ENCODE measurements at regions not wholly inside any gene's neighbourhood (a gene's known extent, or its start where the extent isn't known, plus 50 kb on each side); places are given as distances from the start of the nearest gene placed in this dataset.

DNA sequence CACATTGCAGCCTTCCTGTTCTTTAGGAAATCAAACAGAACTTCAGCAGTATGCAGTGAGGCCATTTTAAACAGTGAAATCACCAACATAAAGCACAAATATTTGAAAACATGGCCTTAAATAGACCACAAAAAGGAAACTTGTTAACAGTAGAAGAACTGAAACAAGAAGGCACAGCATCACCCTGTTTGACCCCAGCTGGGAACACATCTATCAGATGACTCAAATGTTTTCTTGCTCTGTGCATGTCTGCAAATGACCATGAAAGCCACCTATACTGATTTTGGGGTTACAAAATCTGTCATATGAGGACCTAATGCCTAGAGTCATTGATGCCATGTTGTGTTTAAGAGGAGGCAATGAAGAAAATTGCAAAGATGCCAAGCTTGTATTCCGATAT is 123.8 kb upstream of the ADGRF1 start:
- no peak for TF ChIP-seq POLR2A (IDR thresholded peaks at IDR 0.05)
- TF ChIP-seq, protein P1, sequence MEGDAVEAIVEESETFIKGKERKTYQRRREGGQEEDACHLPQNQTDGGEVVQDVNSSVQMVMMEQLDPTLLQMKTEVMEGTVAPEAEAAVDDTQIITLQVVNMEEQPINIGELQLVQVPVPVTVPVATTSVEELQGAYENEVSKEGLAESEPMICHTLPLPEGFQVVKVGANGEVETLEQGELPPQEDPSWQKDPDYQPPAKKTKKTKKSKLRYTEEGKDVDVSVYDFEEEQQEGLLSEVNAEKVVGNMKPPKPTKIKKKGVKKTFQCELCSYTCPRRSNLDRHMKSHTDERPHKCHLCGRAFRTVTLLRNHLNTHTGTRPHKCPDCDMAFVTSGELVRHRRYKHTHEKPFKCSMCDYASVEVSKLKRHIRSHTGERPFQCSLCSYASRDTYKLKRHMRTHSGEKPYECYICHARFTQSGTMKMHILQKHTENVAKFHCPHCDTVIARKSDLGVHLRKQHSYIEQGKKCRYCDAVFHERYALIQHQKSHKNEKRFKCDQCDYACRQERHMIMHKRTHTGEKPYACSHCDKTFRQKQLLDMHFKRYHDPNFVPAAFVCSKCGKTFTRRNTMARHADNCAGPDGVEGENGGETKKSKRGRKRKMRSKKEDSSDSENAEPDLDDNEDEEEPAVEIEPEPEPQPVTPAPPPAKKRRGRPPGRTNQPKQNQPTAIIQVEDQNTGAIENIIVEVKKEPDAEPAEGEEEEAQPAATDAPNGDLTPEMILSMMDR (IDR thresholded peaks at IDR 0.05) = no peak
